Ishikawa (cell line): ENCODE measurements at regions not wholly inside any gene's neighbourhood (a gene's known extent, or its start where the extent isn't known, plus 50 kb on each side); places are given as distances from the start of the nearest gene placed in this dataset.

Source experiments
- CEBPB ChIP-seq: IDR thresholded peaks from 2 replicates; pipeline ENCODE4 v1.6.1; 2012
- CREB1 ChIP-seq: IDR thresholded peaks from 2 replicates; pipeline ENCODE4 v1.6.1; 2012; ENCODE audit warnings: low read depth
- EGR1 ChIP-seq: IDR thresholded peaks from 2 replicates; pipeline ENCODE4 v1.6.1; 2012
- EP300 ChIP-seq: IDR thresholded peaks from 2 replicates; pipeline ENCODE4 v1.6.1; 2012; ENCODE audit warnings: borderline replicate concordance
- FOXM1 ChIP-seq: IDR thresholded peaks from 2 replicates; pipeline ENCODE4 v1.6.1; 2012; ENCODE audit warnings: low read depth, borderline replicate concordance
- NFIC ChIP-seq: IDR thresholded peaks from 2 replicates; pipeline ENCODE4 v1.6.1; 2012
- RAD21 ChIP-seq: IDR thresholded peaks from 2 replicates; pipeline ENCODE4 v1.6.1; 2012; ENCODE audit warnings: low read depth
- TAF1 ChIP-seq: IDR thresholded peaks from 2 replicates; pipeline ENCODE4 v1.6.1; 2012; ENCODE audit warnings: low read depth, mild to moderate bottlenecking
- TEAD4 ChIP-seq: IDR thresholded peaks from 2 replicates; pipeline ENCODE4 v1.6.1; 2012
- YY1 ChIP-seq: IDR thresholded peaks from 2 replicates; pipeline ENCODE4 v1.6.1; 2012; ENCODE audit warnings: low read depth
- ZBTB7A ChIP-seq: IDR thresholded peaks from 2 replicates; pipeline ENCODE4 v1.6.1; 2012; ENCODE audit warnings: low read depth
- TF ChIP-seq, protein P1 (sequence below): IDR thresholded peaks from 2 replicates; pipeline ENCODE4 v1.6.1; 2012
- TF ChIP-seq, protein P2 (sequence below): IDR thresholded peaks from 2 replicates; pipeline ENCODE4 v1.6.1; 2012; ENCODE audit warnings: low read depth, mild to moderate bottlenecking
- TF ChIP-seq, protein P3 (sequence below): IDR thresholded peaks from 2 replicates; pipeline ENCODE4 v1.6.1; 2012

DNA sequence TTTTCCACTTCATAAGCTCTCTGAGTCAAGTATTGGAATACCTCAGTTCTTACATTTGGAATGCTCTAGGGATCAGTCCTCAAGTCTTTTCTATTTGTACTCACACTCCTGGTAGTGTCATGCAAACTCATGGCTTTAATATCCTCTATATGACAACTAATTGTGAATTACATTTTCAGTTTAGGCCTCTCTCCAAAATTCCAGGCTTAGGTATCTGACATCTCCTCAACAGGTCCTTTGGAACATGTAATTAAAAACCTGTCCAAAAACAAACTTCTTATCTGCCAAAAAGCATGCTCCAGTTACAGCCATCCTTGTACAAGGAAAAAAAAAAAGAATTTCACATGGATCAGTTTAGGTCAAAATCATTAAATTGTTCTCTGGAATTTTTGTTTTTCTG, 1336.2 kb upstream of the NRXN1 start:
- no peak for TF ChIP-seq CEBPB
- TF ChIP-seq, protein P1, sequence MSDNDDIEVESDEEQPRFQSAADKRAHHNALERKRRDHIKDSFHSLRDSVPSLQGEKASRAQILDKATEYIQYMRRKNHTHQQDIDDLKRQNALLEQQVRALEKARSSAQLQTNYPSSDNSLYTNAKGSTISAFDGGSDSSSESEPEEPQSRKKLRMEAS, result no peak
- no peak for TF ChIP-seq YY1
- no peak for TF ChIP-seq CREB1
- TF ChIP-seq TAF1, result no peak
- TF ChIP-seq, protein P2, sequence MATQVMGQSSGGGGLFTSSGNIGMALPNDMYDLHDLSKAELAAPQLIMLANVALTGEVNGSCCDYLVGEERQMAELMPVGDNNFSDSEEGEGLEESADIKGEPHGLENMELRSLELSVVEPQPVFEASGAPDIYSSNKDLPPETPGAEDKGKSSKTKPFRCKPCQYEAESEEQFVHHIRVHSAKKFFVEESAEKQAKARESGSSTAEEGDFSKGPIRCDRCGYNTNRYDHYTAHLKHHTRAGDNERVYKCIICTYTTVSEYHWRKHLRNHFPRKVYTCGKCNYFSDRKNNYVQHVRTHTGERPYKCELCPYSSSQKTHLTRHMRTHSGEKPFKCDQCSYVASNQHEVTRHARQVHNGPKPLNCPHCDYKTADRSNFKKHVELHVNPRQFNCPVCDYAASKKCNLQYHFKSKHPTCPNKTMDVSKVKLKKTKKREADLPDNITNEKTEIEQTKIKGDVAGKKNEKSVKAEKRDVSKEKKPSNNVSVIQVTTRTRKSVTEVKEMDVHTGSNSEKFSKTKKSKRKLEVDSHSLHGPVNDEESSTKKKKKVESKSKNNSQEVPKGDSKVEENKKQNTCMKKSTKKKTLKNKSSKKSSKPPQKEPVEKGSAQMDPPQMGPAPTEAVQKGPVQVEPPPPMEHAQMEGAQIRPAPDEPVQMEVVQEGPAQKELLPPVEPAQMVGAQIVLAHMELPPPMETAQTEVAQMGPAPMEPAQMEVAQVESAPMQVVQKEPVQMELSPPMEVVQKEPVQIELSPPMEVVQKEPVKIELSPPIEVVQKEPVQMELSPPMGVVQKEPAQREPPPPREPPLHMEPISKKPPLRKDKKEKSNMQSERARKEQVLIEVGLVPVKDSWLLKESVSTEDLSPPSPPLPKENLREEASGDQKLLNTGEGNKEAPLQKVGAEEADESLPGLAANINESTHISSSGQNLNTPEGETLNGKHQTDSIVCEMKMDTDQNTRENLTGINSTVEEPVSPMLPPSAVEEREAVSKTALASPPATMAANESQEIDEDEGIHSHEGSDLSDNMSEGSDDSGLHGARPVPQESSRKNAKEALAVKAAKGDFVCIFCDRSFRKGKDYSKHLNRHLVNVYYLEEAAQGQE, result no peak
- TF ChIP-seq, protein P3, sequence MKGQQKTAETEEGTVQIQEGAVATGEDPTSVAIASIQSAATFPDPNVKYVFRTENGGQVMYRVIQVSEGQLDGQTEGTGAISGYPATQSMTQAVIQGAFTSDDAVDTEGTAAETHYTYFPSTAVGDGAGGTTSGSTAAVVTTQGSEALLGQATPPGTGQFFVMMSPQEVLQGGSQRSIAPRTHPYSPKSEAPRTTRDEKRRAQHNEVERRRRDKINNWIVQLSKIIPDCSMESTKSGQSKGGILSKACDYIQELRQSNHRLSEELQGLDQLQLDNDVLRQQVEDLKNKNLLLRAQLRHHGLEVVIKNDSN, result no peak
- TF ChIP-seq RAD21, result no peak
- TF ChIP-seq NFIC, result no peak
- no peak for TF ChIP-seq EP300
- TF ChIP-seq ZBTB7A, result no peak
- TF ChIP-seq EGR1, result no peak
- no peak for TF ChIP-seq FOXM1
- TF ChIP-seq TEAD4, result no peak
